GM12872 (cell line): ENCODE measurements at regions not wholly inside any gene's neighbourhood (a gene's known extent, or its start where the extent isn't known, plus 50 kb on each side); places are given as distances from the start of the nearest gene placed in this dataset.

Source experiments
- CTCF ChIP-seq: IDR thresholded peaks from 3 replicates; pipeline ENCODE4 v1.5.1; 2011; ENCODE audit warnings: low read depth, mild to moderate bottlenecking, low read length, moderate library complexity; ENCODE audit not compliant: insufficient read depth

GRCh38 chr7:113412410-113412809 is 294.1 kb upstream of the SMIM30 start:
- TF ChIP-seq CTCF: no peak

- no peak for TF ChIP-seq CTCF
These were observed 292.4 kb upstream of the SMIM30 start for GRCh38 chr7:113410796-113411195.

- no peak for TF ChIP-seq CTCF
These were observed 290.6 kb upstream of the SMIM30 start for GRCh38 chr7:113408999-113409398.

- TF ChIP-seq CTCF: no peak
These were observed 287.1 kb upstream of the SMIM30 start for GRCh38 chr7:113405296-113406056.

- peak; percentile 18; the same call in 1 of the 3 replicates for TF ChIP-seq CTCF
These were observed 285.9 kb upstream of the SMIM30 start for GRCh38 chr7:113404245-113404644.

GRCh38 chr7:113402482-113402881 is 284.1 kb upstream of the SMIM30 start:
- no peak for TF ChIP-seq CTCF

- TF ChIP-seq CTCF: no peak
These were observed 283.7 kb upstream of the SMIM30 start for GRCh38 chr7:113402005-113402404.
